Fibroblast of villous mesenchyme (primary cell): ENCODE measurements at regions not wholly inside any gene's neighbourhood (a gene's known extent, or its start where the extent isn't known, plus 50 kb on each side); places are given as distances from the start of the nearest gene placed in this dataset.

Experiments used
- DNase-seq: peaks from one replicate; pipeline ENCODE4 v3.0.0-alpha.2; 2010; ENCODE audit warnings: low read depth
- H3K4me3 ChIP-seq: 2 replicates; pipeline ENCODE4 v1.5.1; 2011; ENCODE audit warnings: low read depth, mild to moderate bottlenecking, low read length
- TF ChIP-seq, protein P1 (sequence below): IDR thresholded peaks from 2 replicates; pipeline ENCODE4 v1.5.1; 2012; ENCODE audit warnings: low read depth, mild to moderate bottlenecking, low read length; ENCODE audit not compliant: insufficient read depth

DNA sequence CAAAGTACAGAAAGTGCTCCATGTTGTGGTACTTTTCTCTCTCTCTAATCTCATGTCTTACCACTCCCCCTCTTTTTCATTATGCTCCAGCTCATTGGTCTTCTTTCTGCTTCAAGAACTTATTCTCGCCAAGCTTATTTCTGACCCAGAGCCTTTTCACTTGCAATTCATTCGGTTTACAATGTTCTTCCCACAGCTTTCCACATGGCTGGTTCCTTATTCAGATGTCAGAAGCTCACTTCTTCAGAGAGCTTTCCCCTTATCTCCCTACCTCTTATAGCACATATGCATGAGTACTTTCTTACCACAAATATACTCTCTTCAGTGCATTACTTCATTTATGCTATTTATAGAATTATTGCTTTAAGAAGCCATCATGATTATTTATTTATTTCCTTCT, 338.8 kb upstream of the ATP10B start:
- TF ChIP-seq, protein P1, sequence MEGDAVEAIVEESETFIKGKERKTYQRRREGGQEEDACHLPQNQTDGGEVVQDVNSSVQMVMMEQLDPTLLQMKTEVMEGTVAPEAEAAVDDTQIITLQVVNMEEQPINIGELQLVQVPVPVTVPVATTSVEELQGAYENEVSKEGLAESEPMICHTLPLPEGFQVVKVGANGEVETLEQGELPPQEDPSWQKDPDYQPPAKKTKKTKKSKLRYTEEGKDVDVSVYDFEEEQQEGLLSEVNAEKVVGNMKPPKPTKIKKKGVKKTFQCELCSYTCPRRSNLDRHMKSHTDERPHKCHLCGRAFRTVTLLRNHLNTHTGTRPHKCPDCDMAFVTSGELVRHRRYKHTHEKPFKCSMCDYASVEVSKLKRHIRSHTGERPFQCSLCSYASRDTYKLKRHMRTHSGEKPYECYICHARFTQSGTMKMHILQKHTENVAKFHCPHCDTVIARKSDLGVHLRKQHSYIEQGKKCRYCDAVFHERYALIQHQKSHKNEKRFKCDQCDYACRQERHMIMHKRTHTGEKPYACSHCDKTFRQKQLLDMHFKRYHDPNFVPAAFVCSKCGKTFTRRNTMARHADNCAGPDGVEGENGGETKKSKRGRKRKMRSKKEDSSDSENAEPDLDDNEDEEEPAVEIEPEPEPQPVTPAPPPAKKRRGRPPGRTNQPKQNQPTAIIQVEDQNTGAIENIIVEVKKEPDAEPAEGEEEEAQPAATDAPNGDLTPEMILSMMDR = no peak
- H3K4me3 ChIP-seq = no peak overlapping the region
- no peak for DNase-seq

DNA sequence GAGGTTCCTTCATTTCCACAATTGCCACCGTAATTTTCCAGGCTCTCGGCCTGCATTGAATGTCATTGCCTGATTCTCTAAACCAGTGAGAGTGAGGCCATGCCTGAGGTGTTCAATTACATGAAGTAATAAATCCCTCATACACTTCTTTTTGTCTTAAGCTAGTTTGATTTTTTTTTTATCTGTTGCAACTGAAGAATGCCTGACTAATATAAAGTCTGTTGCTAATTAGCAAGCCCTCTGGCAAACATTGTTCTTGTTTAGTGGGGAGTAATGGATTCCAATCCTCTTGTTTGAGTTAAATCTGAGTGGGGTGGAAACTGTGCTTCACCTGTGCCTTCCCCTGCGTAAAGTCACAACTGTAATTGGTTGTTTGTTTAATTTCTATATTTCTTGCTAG, 338.1 kb upstream of the ATP10B start:
- DNase-seq = no peak
- TF ChIP-seq, protein P1 = no peak
- H3K4me3 ChIP-seq = no peak overlapping the region

DNA sequence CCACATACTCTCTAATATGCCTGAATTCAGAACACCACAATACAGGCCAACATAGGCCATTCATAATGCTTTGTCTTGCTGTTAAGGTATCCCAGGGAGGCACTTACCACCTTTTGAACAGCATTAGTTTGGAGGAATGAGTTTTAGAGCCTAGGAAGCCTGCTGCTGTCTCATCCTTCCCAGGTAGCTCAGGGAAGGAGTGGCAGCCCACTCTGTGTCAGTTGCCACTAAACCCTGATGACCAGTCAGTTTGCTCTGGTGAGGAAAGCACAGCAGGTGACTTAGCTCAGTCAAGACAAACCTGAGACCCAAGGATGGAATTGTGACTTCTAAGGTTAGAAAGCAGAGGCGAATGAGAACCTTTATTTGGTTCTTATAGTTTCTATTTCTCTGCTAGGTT, 337.4 kb upstream of the ATP10B start:
- no peak for DNase-seq
- H3K4me3 ChIP-seq = no peak overlapping the region
- TF ChIP-seq, protein P1 = no peak

DNA sequence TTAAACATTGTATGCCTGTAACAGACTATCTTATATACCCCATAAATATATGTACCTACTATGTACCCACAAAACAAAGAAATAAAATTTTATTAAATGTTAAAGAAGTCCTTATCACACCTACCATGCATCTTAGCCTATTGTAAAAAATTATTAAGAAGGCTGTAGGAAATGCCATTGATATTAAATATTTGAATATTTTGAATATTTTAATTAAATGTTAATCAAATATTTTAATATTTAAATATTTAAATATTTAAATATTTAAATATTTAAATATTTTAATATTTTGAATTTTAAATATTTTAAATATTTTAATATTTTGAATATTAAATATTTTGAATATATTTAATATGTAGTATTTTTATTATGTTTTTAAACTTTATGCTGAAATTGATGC, 331.5 kb upstream of the ATP10B start:
- DNase-seq = no peak
- TF ChIP-seq, protein P1 = no peak
- H3K4me3 ChIP-seq = no peak overlapping the region

DNA sequence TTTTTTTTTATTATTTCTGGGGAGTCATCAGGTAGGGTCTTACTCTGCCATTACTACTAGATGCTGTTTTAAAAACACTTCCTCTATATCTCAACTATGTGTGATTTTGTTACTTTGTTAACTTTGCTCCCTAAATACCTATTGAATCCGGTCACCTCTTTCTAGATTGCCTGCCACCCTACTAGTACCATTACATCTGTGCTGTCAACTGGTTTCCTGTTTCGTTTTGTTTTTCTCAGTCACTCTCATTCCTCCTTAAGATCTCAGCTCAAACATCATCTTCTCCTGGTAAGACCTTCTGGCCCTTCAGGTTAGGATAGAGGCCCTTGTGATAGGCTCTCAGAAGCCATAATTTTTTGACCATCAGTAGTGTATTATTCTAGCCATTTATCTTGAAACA, 324.2 kb upstream of the ATP10B start:
- no peak overlapping the region for H3K4me3 ChIP-seq
- no peak for DNase-seq
- TF ChIP-seq, protein P1 = no peak

DNA sequence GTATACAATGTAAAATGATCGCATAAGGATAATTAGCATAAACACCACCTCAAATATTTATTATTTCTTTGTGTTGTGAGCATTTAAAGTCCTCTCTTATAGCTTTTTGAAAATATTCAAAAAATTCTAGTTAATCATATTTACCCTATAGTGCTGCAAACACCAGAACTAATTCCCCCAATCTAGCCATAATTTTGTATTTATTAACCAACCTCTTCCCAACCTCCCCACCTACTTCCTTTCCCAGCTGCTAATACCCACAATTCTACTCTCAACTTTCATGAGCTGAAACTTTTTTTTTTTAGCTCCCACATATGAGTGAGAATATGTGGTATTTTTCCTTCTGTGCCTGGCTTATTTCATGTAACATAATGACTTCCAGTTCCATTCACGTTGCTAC, 317.8 kb upstream of the ATP10B start:
- no peak overlapping the region for H3K4me3 ChIP-seq
- TF ChIP-seq, protein P1 = no peak
- DNase-seq = no peak

DNA sequence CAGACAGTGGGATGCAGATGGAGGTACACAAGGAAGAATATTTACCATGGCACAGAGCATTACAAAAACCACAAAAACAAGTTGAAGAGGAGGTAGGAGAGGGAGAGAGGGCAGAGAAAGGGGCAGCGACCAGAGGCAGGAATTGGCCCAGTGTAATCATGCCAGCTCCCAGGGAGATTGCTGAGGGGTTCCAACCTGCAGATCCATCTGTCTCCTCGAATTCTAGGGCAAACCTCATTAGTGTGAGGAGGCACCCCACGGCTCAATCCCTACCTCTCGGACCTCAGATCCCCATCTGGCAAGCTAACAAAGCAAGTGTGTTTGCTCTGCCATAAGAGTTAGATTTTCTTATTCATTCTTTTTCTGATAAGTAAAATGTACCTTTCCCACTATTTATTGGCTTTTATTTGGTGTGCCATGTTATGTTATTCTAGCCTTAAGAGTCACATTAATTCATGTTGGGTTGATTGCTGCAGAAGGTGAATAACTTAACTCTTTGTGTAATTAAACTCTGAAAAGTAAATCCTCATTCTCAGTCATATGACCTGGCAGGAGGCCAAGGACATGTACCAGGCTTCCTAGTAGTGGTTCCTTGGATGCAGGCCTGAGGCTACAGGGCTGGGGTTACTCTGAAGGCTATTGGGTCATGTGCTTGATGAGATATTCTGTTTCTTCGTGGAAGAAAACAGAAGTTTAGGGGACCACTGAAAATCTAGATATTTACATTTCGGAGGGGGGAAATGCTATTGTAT, 315.2 kb upstream of the ATP10B start:
- TF ChIP-seq, protein P1 = no peak
- no peak for DNase-seq
- H3K4me3 ChIP-seq = no peak overlapping the region
